ENCODE measurements at regions not wholly inside any gene's neighbourhood (a gene's known extent, or its start where the extent isn't known, plus 50 kb on each side); places are given as distances from the start of the nearest gene placed in this dataset.
"Not testable (repeated sequence)": the region's sequence is repeated elsewhere in the genome, so short reads cannot be mapped to it uniquely, and the experiment has no call there.

GRCh38 chr9:2277644-2278043, 262.5 kb downstream of the SMARCA2 start:
- not testable (repeated sequence) for DNase-seq (ENCODE audit: low spot score)

- not testable (repeated sequence) for DNase-seq (ENCODE audit: low spot score)
Observed at GRCh38 chr9:2279138-2279537, 264.0 kb downstream of the SMARCA2 start.

- no peak for DNase-seq (ENCODE audit: low spot score)
Observed at GRCh38 chr9:2281031-2281802, 266.1 kb downstream of the SMARCA2 start.

- DNase-seq (ENCODE audit: low spot score): no peak
Observed at GRCh38 chr9:2281803-2282185, 266.6 kb downstream of the SMARCA2 start.

- DNase-seq (ENCODE audit: low spot score): no peak
Observed at GRCh38 chr9:2284770-2285169, 269.6 kb downstream of the SMARCA2 start.

GRCh38 chr9:2285416-2286332, 270.5 kb downstream of the SMARCA2 start:
- no peak for DNase-seq (ENCODE audit: low spot score)

GRCh38 chr9:2286333-2286705, 271.2 kb downstream of the SMARCA2 start:
- no peak for DNase-seq (ENCODE audit: low spot score)

- DNase-seq (ENCODE audit: low spot score): no peak
Observed at GRCh38 chr9:2286825-2287455, 271.8 kb downstream of the SMARCA2 start.

- DNase-seq (ENCODE audit: low spot score): no peak
Observed at GRCh38 chr9:2288309-2288708, 273.2 kb downstream of the SMARCA2 start.

- DNase-seq (ENCODE audit: low spot score): no peak
Observed at GRCh38 chr9:2289263-2289662, 274.1 kb downstream of the SMARCA2 start.

GRCh38 chr9:2290382-2290781, 275.2 kb downstream of the SMARCA2 start:
- DNase-seq (ENCODE audit: low spot score): no peak

- DNase-seq (ENCODE audit: low spot score): no peak
Observed at GRCh38 chr9:2291980-2292704, 277.0 kb downstream of the SMARCA2 start.

- no peak for DNase-seq (ENCODE audit: low spot score)
Observed at GRCh38 chr9:2292733-2293132, 277.6 kb downstream of the SMARCA2 start.

- no peak for DNase-seq (ENCODE audit: low spot score)
Observed at GRCh38 chr9:2297771-2298170, 282.6 kb downstream of the SMARCA2 start.

GRCh38 chr9:2298217-2298616, 283.1 kb downstream of the SMARCA2 start:
- no peak for DNase-seq (ENCODE audit: low spot score)

- DNase-seq (ENCODE audit: low spot score): no peak
Observed at GRCh38 chr9:2299156-2299842, 284.2 kb downstream of the SMARCA2 start.

- no peak for DNase-seq (ENCODE audit: low spot score)
Observed at GRCh38 chr9:2299843-2300205, 284.7 kb downstream of the SMARCA2 start.

- no peak for DNase-seq (ENCODE audit: low spot score)
Observed at GRCh38 chr9:2300325-2300724, 285.2 kb downstream of the SMARCA2 start.

- no peak for DNase-seq (ENCODE audit: low spot score)
Observed at GRCh38 chr9:2302606-2303005, 287.5 kb downstream of the SMARCA2 start.

- no peak for DNase-seq (ENCODE audit: low spot score)
Observed at GRCh38 chr9:2303056-2303455, 287.9 kb downstream of the SMARCA2 start.

GRCh38 chr9:2307480-2307879, 292.3 kb downstream of the SMARCA2 start:
- peak; percentile 7 for DNase-seq (ENCODE audit: low spot score)

GRCh38 chr9:2311920-2312319, 296.8 kb downstream of the SMARCA2 start:
- DNase-seq (ENCODE audit: low spot score): no peak
